ENCODE measurements at regions not wholly inside any gene's neighbourhood (a gene's known extent, or its start where the extent isn't known, plus 50 kb on each side); places are given as distances from the start of the nearest gene placed in this dataset.

DNA sequence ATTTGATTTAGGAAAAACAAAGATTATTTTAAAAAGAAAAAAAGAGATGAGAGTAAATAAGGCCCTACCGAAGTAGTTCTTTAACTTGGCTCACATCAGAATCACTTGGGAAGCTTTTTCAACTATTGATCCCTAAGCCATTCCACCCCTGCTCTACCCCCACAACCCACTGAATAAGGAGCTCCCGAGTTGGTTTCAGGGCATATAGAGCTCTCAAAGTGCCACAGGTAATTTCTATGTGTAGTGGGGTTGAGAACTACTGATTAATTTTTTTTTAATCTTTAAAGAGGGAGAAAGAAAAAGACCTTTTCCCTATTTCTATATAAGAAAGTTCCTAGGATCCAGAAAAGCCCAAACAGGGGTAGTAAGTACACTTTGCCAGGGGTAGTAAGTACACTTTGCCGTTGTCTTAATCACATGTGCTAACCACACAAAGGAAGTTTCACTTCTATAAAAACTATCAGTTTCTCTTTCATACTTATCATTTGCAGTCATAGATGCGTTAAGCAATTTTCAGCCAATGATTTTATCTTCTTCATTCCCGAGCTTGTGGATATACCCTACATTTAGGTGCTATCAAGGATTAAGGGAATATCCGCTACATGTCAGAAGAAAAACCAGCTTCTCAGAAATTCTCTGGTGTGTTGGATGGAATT is 108.4 kb upstream of the ZC3H12C start:
- Mint-ChIP-seq H3K27me3 (ENCODE audit: low read depth, poor library complexity) (no peaks in the 10 kb centered on the region), H3K27ac (no peak overlapping the region), H3K36me3 (ENCODE audit: low read depth) (no peaks in the 10 kb centered on the region), H3K4me1 (no peaks in the 10 kb centered on the region), H3K4me3 (no peak overlapping the region), H3K9me3 (no peaks in the 10 kb centered on the region)
- TF ChIP-seq, protein P1, sequence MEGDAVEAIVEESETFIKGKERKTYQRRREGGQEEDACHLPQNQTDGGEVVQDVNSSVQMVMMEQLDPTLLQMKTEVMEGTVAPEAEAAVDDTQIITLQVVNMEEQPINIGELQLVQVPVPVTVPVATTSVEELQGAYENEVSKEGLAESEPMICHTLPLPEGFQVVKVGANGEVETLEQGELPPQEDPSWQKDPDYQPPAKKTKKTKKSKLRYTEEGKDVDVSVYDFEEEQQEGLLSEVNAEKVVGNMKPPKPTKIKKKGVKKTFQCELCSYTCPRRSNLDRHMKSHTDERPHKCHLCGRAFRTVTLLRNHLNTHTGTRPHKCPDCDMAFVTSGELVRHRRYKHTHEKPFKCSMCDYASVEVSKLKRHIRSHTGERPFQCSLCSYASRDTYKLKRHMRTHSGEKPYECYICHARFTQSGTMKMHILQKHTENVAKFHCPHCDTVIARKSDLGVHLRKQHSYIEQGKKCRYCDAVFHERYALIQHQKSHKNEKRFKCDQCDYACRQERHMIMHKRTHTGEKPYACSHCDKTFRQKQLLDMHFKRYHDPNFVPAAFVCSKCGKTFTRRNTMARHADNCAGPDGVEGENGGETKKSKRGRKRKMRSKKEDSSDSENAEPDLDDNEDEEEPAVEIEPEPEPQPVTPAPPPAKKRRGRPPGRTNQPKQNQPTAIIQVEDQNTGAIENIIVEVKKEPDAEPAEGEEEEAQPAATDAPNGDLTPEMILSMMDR (IDR thresholded peaks at IDR 0.05): no peak
- no peak for DNase-seq

DNA sequence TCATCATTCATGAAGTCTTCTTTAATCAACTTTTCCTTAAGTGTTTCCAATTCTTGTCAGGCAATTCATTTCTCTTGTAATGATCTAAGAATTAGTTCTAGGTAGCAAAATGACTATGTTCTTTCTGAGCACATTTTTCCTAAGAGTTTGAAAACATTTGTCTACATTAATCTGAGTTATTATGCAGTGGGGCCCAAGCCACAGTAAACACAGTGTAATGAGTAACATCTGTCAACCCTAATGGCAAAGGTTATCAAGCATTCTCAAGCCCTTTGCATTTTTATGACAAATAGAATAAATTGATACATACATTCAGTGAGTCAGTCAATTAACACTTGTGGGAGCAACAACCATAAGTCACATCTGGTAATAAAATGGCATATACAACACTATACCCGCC is 106.7 kb upstream of the ZC3H12C start:
- no peak overlapping the region for H3K4me3 Mint-ChIP-seq
- H3K27me3 Mint-ChIP-seq (ENCODE audit: low read depth, poor library complexity): no peaks in the 10 kb centered on the region
- no peaks in the 10 kb centered on the region for H3K36me3 Mint-ChIP-seq (ENCODE audit: low read depth)
- TF ChIP-seq, protein P1 (IDR thresholded peaks at IDR 0.05): no peak
- no peak overlapping the region for H3K27ac Mint-ChIP-seq
- DNase-seq: no peak
- H3K4me1 Mint-ChIP-seq: no peaks in the 10 kb centered on the region
- H3K9me3 Mint-ChIP-seq: no peaks in the 10 kb centered on the region

DNA sequence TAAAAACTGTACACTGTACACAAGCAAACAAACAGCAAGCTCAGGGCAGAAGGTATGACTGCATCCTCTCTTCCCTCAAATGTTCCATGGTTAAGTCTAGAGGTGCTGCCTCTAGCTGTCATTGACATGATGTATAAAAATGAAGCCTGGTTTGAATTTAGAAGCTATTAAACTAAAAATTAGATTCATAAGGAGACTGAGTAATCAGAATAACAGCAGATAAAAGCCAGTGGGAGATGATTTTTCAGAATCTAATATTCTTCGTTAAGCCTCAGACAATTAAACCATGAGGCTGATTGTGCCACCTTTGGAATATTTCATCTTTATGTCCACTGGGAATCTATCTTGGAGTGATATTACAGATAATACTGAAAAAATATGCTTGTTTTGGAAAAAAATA is 101.4 kb upstream of the ZC3H12C start:
- no peak overlapping the region for H3K27ac Mint-ChIP-seq
- H3K27me3 Mint-ChIP-seq (ENCODE audit: low read depth, poor library complexity): no peaks in the 10 kb centered on the region
- H3K4me3 Mint-ChIP-seq: no peak overlapping the region
- DNase-seq: no peak
- TF ChIP-seq, protein P1 (IDR thresholded peaks at IDR 0.05): no peak
- no peaks in the 10 kb centered on the region for H3K9me3 Mint-ChIP-seq
- H3K36me3 Mint-ChIP-seq (ENCODE audit: low read depth): no peaks in the 10 kb centered on the region
- H3K4me1 Mint-ChIP-seq: no peaks in the 10 kb centered on the region

DNA sequence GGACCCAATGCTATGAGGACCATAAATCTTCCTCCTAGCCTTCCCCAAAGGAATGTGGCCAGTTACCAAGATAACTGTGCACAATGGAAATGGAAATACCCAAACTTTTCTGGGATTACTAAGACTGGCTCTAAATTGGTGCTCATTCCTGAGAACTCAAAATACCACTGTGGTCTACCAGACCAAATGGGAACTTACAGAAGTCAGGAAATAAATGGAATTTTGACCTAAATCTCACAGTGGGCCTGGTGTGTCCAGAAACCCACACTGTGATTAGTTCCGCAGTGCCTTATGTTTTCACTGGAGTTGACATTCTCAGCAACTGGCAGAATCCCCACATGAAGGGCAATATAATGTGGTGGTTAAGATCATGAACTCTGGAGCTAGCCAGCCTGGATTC is 99.4 kb upstream of the ZC3H12C start:
- no peaks in the 10 kb centered on the region for H3K36me3 Mint-ChIP-seq (ENCODE audit: low read depth)
- H3K27me3 Mint-ChIP-seq (ENCODE audit: low read depth, poor library complexity): no peaks in the 10 kb centered on the region
- no peaks in the 10 kb centered on the region for H3K4me1 Mint-ChIP-seq
- H3K27ac Mint-ChIP-seq: no peak overlapping the region
- TF ChIP-seq, protein P1 (IDR thresholded peaks at IDR 0.05): no peak
- H3K9me3 Mint-ChIP-seq: no peaks in the 10 kb centered on the region
- DNase-seq: no peak
- H3K4me3 Mint-ChIP-seq: no peak overlapping the region

- no peak overlapping the region for H3K4me3 Mint-ChIP-seq
- H3K9me3 Mint-ChIP-seq: no peaks in the 10 kb centered on the region
- TF ChIP-seq, protein P1 (IDR thresholded peaks at IDR 0.05): no peak
- no peaks in the 10 kb centered on the region for H3K27me3 Mint-ChIP-seq (ENCODE audit: low read depth, poor library complexity)
- no peaks in the 10 kb centered on the region for H3K4me1 Mint-ChIP-seq
- H3K36me3 Mint-ChIP-seq (ENCODE audit: low read depth): no peaks in the 10 kb centered on the region
- DNase-seq: no peak
- H3K27ac Mint-ChIP-seq: no peak overlapping the region
These were observed 98.3 kb upstream of the ZC3H12C start for GRCh38 chr11:109994907-109995306.

- Mint-ChIP-seq H3K4me3 (no peak overlapping the region), H3K4me1 (peaks cover 3% of the 10 kb centered on the region), H3K27ac (no peak overlapping the region), H3K27me3 (ENCODE audit: low read depth, poor library complexity) (no peaks in the 10 kb centered on the region), H3K9me3 (no peaks in the 10 kb centered on the region), H3K36me3 (ENCODE audit: low read depth) (no peaks in the 10 kb centered on the region)
- TF ChIP-seq, protein P1 (IDR thresholded peaks at IDR 0.05): no peak
- no peak for DNase-seq
These were observed 97.1 kb upstream of the ZC3H12C start for GRCh38 chr11:109996060-109996459.
